Ovary (tissue), 7 donors: ENCODE measurements at regions not wholly inside any gene's neighbourhood (a gene's known extent, or its start where the extent isn't known, plus 50 kb on each side); places are given as distances from the start of the nearest gene placed in this dataset.

Source experiments
- DNase-seq, 5 donors: peaks; one replicate each; pipeline ENCODE4 v3.0.0-alpha.2; 2019 to 2020
- H3K27ac ChIP-seq, 2 donors: fragments of 200-600 bp; one replicate each; pipeline versions ENCODE4 v1.5.1 to v1.8.0; 2019 to 2022
- H3K27me3 ChIP-seq: fragments of 200-600 bp; one replicate; pipeline ENCODE4 v1.8.0; 2022
- H3K36me3 ChIP-seq: fragments of 200-600 bp; sonication (generic); one replicate; pipeline ENCODE4 v1.5.1; 2019
- H3K4me1 ChIP-seq: one replicate; pipeline ENCODE4 v1.8.1; 2013; ENCODE audit warnings: mild to moderate bottlenecking, moderate library complexity; ENCODE audit not compliant: insufficient read depth
- H3K4me3 ChIP-seq: fragments of 200-600 bp; sonication (generic); one replicate; pipeline ENCODE4 v1.5.1; 2017
- H3K9me3 ChIP-seq, 2 donors: fragments of 200-600 bp in 1 of 2; sonication (generic) in 1 of 2; one replicate each; pipeline versions ENCODE4 v1.5.1 to v1.8.1; 2013 to 2019; ENCODE audit warnings: mild to moderate bottlenecking in 1 of 2, moderate library complexity in 1 of 2
- CTCF ChIP-seq, 3 donors: fragments of 450-650 bp in 2 of 3; fragments of 200-600 bp in 1 of 3; IDR thresholded peaks; one replicate each; pipeline versions ENCODE4 v1.5.1 to v1.8.0; 2016 to 2022; ENCODE audit warnings: antibody characterized with exemption in 3 of 3, mild to moderate bottlenecking in 1 of 3
- EP300 ChIP-seq: sonication (generic); formaldehyde crosslinking; IDR thresholded peaks from one replicate; pipeline ENCODE4 v1.6.1; 2017; ENCODE audit warnings: antibody characterized with exemption
- POLR2A ChIP-seq: fragments of 450-650 bp; IDR thresholded peaks from one replicate; pipeline ENCODE4 v1.6.1; 2017; ENCODE audit warnings: antibody characterized with exemption, mild to moderate bottlenecking, moderate library complexity
- WGBS, 3 donors: extraction: QIAGEN DNeasy Blood & Tissue Kit in 1 of 3; methylation state at CpG; one replicate each; pipeline versions ENCODE4 v1.1.5 to v1.1.7; 2013 to 2017; 5-methylcytosine and 5-hydroxymethylcytosine counted together
- intact Hi-C, 4 donors: fragments of 100-400 bp; cut with DNase I; formaldehyde crosslinking; loops; one replicate each; pipeline versions ENCODE4 v1.11.0 to v1.15.1; 2022 to 2023
- donor health status: DM: no; HTN: no; CAD: no; lungs with moderate emphysema.
- donor health status: DM: no; HTN: no; CAD: no.
- donor health status: Bipolar disorder and iron deficiency.
- donor health status: DM: no; HTN: no; CAD: no.
- donor health status: DM: yes; HTN: yes; CAD: no.

GRCh38 chr17:62897706-62898105 lies 68.3 kb upstream of the TANC2 start:
- DNase-seq = no peak
- intact Hi-C loops = no loop called here
- no peaks in the 10 kb centered on the region for H3K36me3 ChIP-seq
- WGBS, 3 donors = 14 to 49% (median 18%) methylated on average over 2 of the region's 2 CpGs
- no peak for TF ChIP-seq EP300
- no peak for TF ChIP-seq POLR2A
- TF ChIP-seq CTCF (IDR thresholded peaks at IDR 0.05) = no peak
- no peak overlapping the region for H3K27ac ChIP-seq
- no peaks in the 10 kb centered on the region for H3K27me3 ChIP-seq
- no peaks in the 10 kb centered on the region for H3K4me1 ChIP-seq
- no peak overlapping the region for H3K4me3 ChIP-seq
- H3K9me3 ChIP-seq = no peaks in the 10 kb centered on the region

- DNase-seq = no peak
- Histone ChIP-seq H3K36me3 (no peaks in the 10 kb centered on the region), H3K9me3 (no peaks in the 10 kb centered on the region), H3K4me1 (no peaks in the 10 kb centered on the region), H3K4me3 (no peak overlapping the region), H3K27ac (no peak overlapping the region), H3K27me3 (no peaks in the 10 kb centered on the region)
- intact Hi-C loops = no loop called here
- WGBS, 3 donors = 91 to 93% (median 93%) methylated on average over 11 of the region's 11 CpGs
- TF ChIP-seq CTCF (IDR thresholded peaks at IDR 0.05) = no peak
- TF ChIP-seq POLR2A = no peak
- no peak for TF ChIP-seq EP300
Measured at GRCh38 chr17:62895320-62896301, 70.4 kb upstream of the TANC2 start.

GRCh38 chr17:62892870-62893338 lies 73.1 kb upstream of the TANC2 start:
- Histone ChIP-seq H3K27ac (no peak overlapping the region), H3K4me3 (no peak overlapping the region), H3K9me3 (no peaks in the 10 kb centered on the region), H3K27me3 (no peaks in the 10 kb centered on the region), H3K36me3 (no peaks in the 10 kb centered on the region), H3K4me1 (no peaks in the 10 kb centered on the region)
- intact Hi-C loops = no loop called here
- DNase-seq = no peak
- WGBS, 3 donors = 36 to 40% (median 38%) methylated on average over 4 of the region's 4 CpGs
- no peak for TF ChIP-seq POLR2A
- no peak for TF ChIP-seq CTCF (IDR thresholded peaks at IDR 0.05)
- no peak for TF ChIP-seq EP300

- no peak overlapping the region for H3K27ac ChIP-seq
- H3K27me3 ChIP-seq = no peaks in the 10 kb centered on the region
- intact Hi-C loops = no loop called here
Measured at GRCh38 chr17:62892061-62892675, 73.9 kb upstream of the TANC2 start.

More at GRCh38 chr17:62892061-62892675, 73.9 kb upstream of the TANC2 start:
- no peak for DNase-seq
- Histone ChIP-seq H3K4me3 (no peak overlapping the region), H3K4me1 (no peaks in the 10 kb centered on the region), H3K9me3 (no peaks in the 10 kb centered on the region), H3K36me3 (no peaks in the 10 kb centered on the region)
- TF ChIP-seq POLR2A (no peak), CTCF (IDR thresholded peaks at IDR 0.05) (no peak), EP300 (no peak)
- 42 to 49% (median 45%) methylated on average over 3 of the region's 3 CpGs for whole genome bisulfite sequencing, 3 donors
